Thyroid gland (tissue), 4 donors: ENCODE measurements at regions not wholly inside any gene's neighbourhood (a gene's known extent, or its start where the extent isn't known, plus 50 kb on each side); places are given as distances from the start of the nearest gene placed in this dataset.

Source experiments
- CTCF ChIP-seq, 6 experiments: fragments of 200-600 bp in 3 of 6; fragments of 450-650 bp in 3 of 6; sonication (generic) in 3 of 6; IDR thresholded peaks; one replicate each; pipeline ENCODE4 v1.5.1; 2016 to 2019; ENCODE audit warnings: antibody characterized with exemption in 6 of 6, mild to moderate bottlenecking in 2 of 6, inconsistent platforms in 1 of 6, moderate library complexity in 1 of 6
- POLR2A ChIP-seq, 2 donors: fragments of 450-650 bp; IDR thresholded peaks; one replicate each; pipeline ENCODE4 v1.6.1; 2017; ENCODE audit warnings: antibody characterized with exemption in 2 of 2, mild to moderate bottlenecking in 2 of 2, moderate library complexity in 1 of 2

- TF ChIP-seq POLR2A (IDR thresholded peaks at IDR 0.05) (no peak), CTCF (IDR thresholded peaks at IDR 0.05) (no peak)
These were observed 424.9 kb downstream of the ADGRL2 start for GRCh38 chr1:82225421-82226185.
